H9 (cell line): ENCODE measurements at regions not wholly inside any gene's neighbourhood (a gene's known extent, or its start where the extent isn't known, plus 50 kb on each side); places are given as distances from the start of the nearest gene placed in this dataset.

ENCODE experiments used
- DNase-seq: peaks from one replicate; pipeline ENCODE4 v3.0.0-alpha.2; 2017
- H2AFZ ChIP-seq: one replicate; pipeline ENCODE4 v1.6.1; 2013; ENCODE audit warnings: mild to moderate bottlenecking, low read length, control low read depth, moderate library complexity
- H2AK5ac ChIP-seq: 2 replicates; pipeline ENCODE4 v1.6.1; 2013; ENCODE audit warnings: low read length, control low read depth, mixed read lengths; ENCODE audit not compliant: insufficient read length
- H2BK120ac ChIP-seq: one replicate; pipeline ENCODE4 v1.6.1; 2013; ENCODE audit warnings: low read depth, mild to moderate bottlenecking, low read length, control low read depth, inconsistent platforms; ENCODE audit not compliant: poor library complexity, severe bottlenecking
- H2BK12ac ChIP-seq: 2 replicates; pipeline ENCODE4 v1.6.1; 2013; ENCODE audit warnings: low read length, control low read depth, mixed read lengths, low read depth; ENCODE audit not compliant: insufficient read length
- H2BK15ac ChIP-seq: 2 replicates; pipeline ENCODE4 v1.6.1; 2013; ENCODE audit warnings: low read depth, low read length, control low read depth
- H2BK20ac ChIP-seq: one replicate; pipeline ENCODE4 v1.6.1; 2013; ENCODE audit warnings: low read depth, mild to moderate bottlenecking, low read length, control low read depth, inconsistent platforms; ENCODE audit not compliant: poor library complexity, severe bottlenecking
- H2BK5ac ChIP-seq: 2 replicates; pipeline ENCODE4 v1.6.1; 2013; ENCODE audit warnings: low read length, control low read depth, mixed read lengths; ENCODE audit not compliant: insufficient read length
- H3K14ac ChIP-seq: 2 replicates; pipeline ENCODE4 v1.6.1; 2013; ENCODE audit warnings: low read length, control low read depth; ENCODE audit not compliant: insufficient read depth
- H3K18ac ChIP-seq: 2 replicates; pipeline ENCODE4 v1.6.1; 2013; ENCODE audit warnings: low read depth, mild to moderate bottlenecking, mixed read lengths, low read length, control low read depth; ENCODE audit not compliant: insufficient read length
- H3K23ac ChIP-seq: 2 replicates; pipeline ENCODE4 v1.6.1; 2013; ENCODE audit warnings: low read length, control low read depth, mixed read lengths, low read depth; ENCODE audit not compliant: insufficient read length
- H3K23me2 ChIP-seq: 2 replicates; pipeline ENCODE4 v1.6.1; 2013; ENCODE audit warnings: low read depth, mild to moderate bottlenecking, mixed read lengths, low read length, control low read depth; ENCODE audit not compliant: insufficient read length, poor library complexity, severe bottlenecking
- H3K27ac ChIP-seq: 2 replicates; pipeline ENCODE4 v1.5.1; 2013; ENCODE audit warnings: low read length, control low read depth, mixed read lengths, low read depth; ENCODE audit not compliant: insufficient read length
- H3K27me3 ChIP-seq: 2 replicates; pipeline ENCODE4 v1.6.1; 2013; ENCODE audit warnings: low read length, control low read depth, inconsistent platforms; ENCODE audit not compliant: insufficient read depth
- H3K4ac ChIP-seq: 2 replicates; pipeline ENCODE4 v1.6.1; 2013; ENCODE audit warnings: low read depth, mild to moderate bottlenecking, control low read depth, inconsistent platforms, low read length, moderate library complexity
- H3K4me1 ChIP-seq: 2 replicates; pipeline ENCODE4 v1.6.1; 2013; ENCODE audit warnings: low read length, control low read depth, inconsistent platforms; ENCODE audit not compliant: insufficient read depth
- H3K4me2 ChIP-seq: 2 replicates; pipeline ENCODE4 v1.6.1; 2013; ENCODE audit warnings: low read length, control low read depth, mixed read lengths; ENCODE audit not compliant: insufficient read length, insufficient read depth
- H3K56ac ChIP-seq: 2 replicates; pipeline ENCODE4 v1.6.1; 2013; ENCODE audit warnings: low read depth, mild to moderate bottlenecking, mixed read lengths, low read length, control low read depth; ENCODE audit not compliant: insufficient read length
- H3K79me1 ChIP-seq: 2 replicates; pipeline ENCODE4 v1.6.1; 2013; ENCODE audit warnings: low read depth, mild to moderate bottlenecking, moderate library complexity, low read length, control low read depth, inconsistent platforms; ENCODE audit not compliant: insufficient read depth, poor library complexity, severe bottlenecking
- H3K79me2 ChIP-seq: 2 replicates; pipeline ENCODE4 v1.6.1; 2013; ENCODE audit warnings: low read length, control low read depth, inconsistent platforms; ENCODE audit not compliant: insufficient read depth
- H3K9ac ChIP-seq: 2 replicates; pipeline ENCODE4 v1.6.1; 2013; ENCODE audit warnings: low read length, control low read depth, mixed read lengths; ENCODE audit not compliant: insufficient read length; ENCODE audit errors: extremely low read depth
- H3K9me3 ChIP-seq: one replicate; pipeline ENCODE4 v1.6.1; 2013; ENCODE audit warnings: low read depth, low read length, inconsistent platforms; ENCODE audit not compliant: control insufficient read depth
- H3T11ph ChIP-seq: one replicate; pipeline ENCODE4 v1.6.1; 2013; ENCODE audit warnings: mild to moderate bottlenecking, low read length, control low read depth, inconsistent platforms
- H4K20me1 ChIP-seq: one replicate; pipeline ENCODE4 v1.6.1; 2013; ENCODE audit not compliant: control insufficient read depth, insufficient read length, insufficient read depth
- H4K5ac ChIP-seq: 2 replicates; pipeline ENCODE4 v1.6.1; 2013; ENCODE audit warnings: low read depth, mild to moderate bottlenecking, mixed read lengths, low read length, control low read depth; ENCODE audit not compliant: insufficient read length
- H4K8ac ChIP-seq: replicated peaks from 2 replicates; pipeline ENCODE4 v1.6.1; 2013; ENCODE audit warnings: low read length, control low read depth, mixed read lengths, low read depth; ENCODE audit not compliant: insufficient read length
- H4K91ac ChIP-seq: 2 replicates; pipeline ENCODE4 v1.6.1; 2013; ENCODE audit warnings: low read depth, mild to moderate bottlenecking, moderate library complexity, mixed read lengths, low read length, control low read depth; ENCODE audit not compliant: insufficient read length
- H3K27ac Mint-ChIP-seq, 3 experiments: 2 replicates in 2 of 3; 3 replicates in 1 of 3; pipeline ENCODE4 v1.8.0; 2020 to 2021; ENCODE audit warnings: mixed read lengths in 3 of 3, mild to moderate bottlenecking in 1 of 3, moderate library complexity in 1 of 3
- H3K27me3 Mint-ChIP-seq: 2 replicates; pipeline ENCODE4 v1.8.0; 2021; ENCODE audit warnings: low read depth, mild to moderate bottlenecking, moderate library complexity, mixed read lengths
- H3K36me3 Mint-ChIP-seq, 3 experiments: 2 replicates in 2 of 3; 3 replicates in 1 of 3; pipeline ENCODE4 v1.8.0; 2020 to 2021; ENCODE audit warnings: low read depth in 3 of 3, mixed read lengths in 3 of 3; ENCODE audit not compliant: insufficient read depth in 1 of 3
- H3K4me1 Mint-ChIP-seq, 2 experiments: 2 replicates each; pipeline ENCODE4 v1.8.0; 2020; ENCODE audit warnings: mixed read lengths in 2 of 2
- H3K4me3 Mint-ChIP-seq, 2 experiments: 2 replicates in 1 of 2; 3 replicates in 1 of 2; pipeline ENCODE4 v1.8.0; 2020 to 2021; ENCODE audit warnings: mild to moderate bottlenecking in 2 of 2, mixed read lengths in 2 of 2, moderate library complexity in 1 of 2
- H3K9me3 Mint-ChIP-seq, 2 experiments: 2 replicates in 1 of 2; 3 replicates in 1 of 2; pipeline ENCODE4 v1.8.0; 2020; ENCODE audit warnings: mild to moderate bottlenecking in 2 of 2, mixed read lengths in 2 of 2, moderate library complexity in 1 of 2
- whole genome bisulfite sequencing: extraction: QIAGEN DNeasy Blood & Tissue Kit; methylation state at CpG from one replicate; pipeline ENCODE4 v1.1.7; 2013; ENCODE audit warnings: missing lambda C conversion rate, low lambda C conversion rate, mixed read lengths; ENCODE audit not compliant: insufficient read length; ENCODE audit errors: extremely low coverage; 5-methylcytosine and 5-hydroxymethylcytosine counted together
- TF ChIP-seq, protein P1 (sequence below): fragments of 200-600 bp; sonication (generic); conservative IDR thresholded peaks from 3 replicates; pipeline ENCODE4 v1.8.0; 2021; ENCODE audit warnings: antibody characterized with exemption, mild to moderate bottlenecking

GRCh38 chr3:182486463-182486862 is 306.8 kb upstream of the ATP11B start:
- Histone ChIP-seq H3K27ac (no peak overlapping the region), H4K20me1 (no peaks in the 10 kb centered on the region), H2BK20ac (no peak overlapping the region), H3K23me2 (no peaks in the 10 kb centered on the region), H3K56ac (no peak overlapping the region), H2BK5ac (no peak overlapping the region), H2BK120ac (no peak overlapping the region), H3K14ac (no peak overlapping the region), H3K9ac (no peak overlapping the region), H3K23ac (no peak overlapping the region), H2AFZ (no peak overlapping the region), H3K9me3 (no peaks in the 10 kb centered on the region), H3K4ac (no peak overlapping the region), H4K5ac (no peak overlapping the region), H2BK12ac (no peak overlapping the region), H2BK15ac (no peak overlapping the region), H4K8ac (no peak overlapping the region), H3T11ph (no peak overlapping the region), H4K91ac (no peak overlapping the region), H3K4me2 (no peak overlapping the region), H3K18ac (no peak overlapping the region), H3K27me3 (no peaks in the 10 kb centered on the region), H3K4me1 (no peaks in the 10 kb centered on the region), H3K79me1 (no peaks in the 10 kb centered on the region), H2AK5ac (no peak overlapping the region), H3K79me2 (no peaks in the 10 kb centered on the region)
- no peak overlapping the region for H3K4me3 Mint-ChIP-seq
- no CpG with 5 or more reads among the region's 4 CpGs for WGBS
- TF ChIP-seq, protein P1, sequence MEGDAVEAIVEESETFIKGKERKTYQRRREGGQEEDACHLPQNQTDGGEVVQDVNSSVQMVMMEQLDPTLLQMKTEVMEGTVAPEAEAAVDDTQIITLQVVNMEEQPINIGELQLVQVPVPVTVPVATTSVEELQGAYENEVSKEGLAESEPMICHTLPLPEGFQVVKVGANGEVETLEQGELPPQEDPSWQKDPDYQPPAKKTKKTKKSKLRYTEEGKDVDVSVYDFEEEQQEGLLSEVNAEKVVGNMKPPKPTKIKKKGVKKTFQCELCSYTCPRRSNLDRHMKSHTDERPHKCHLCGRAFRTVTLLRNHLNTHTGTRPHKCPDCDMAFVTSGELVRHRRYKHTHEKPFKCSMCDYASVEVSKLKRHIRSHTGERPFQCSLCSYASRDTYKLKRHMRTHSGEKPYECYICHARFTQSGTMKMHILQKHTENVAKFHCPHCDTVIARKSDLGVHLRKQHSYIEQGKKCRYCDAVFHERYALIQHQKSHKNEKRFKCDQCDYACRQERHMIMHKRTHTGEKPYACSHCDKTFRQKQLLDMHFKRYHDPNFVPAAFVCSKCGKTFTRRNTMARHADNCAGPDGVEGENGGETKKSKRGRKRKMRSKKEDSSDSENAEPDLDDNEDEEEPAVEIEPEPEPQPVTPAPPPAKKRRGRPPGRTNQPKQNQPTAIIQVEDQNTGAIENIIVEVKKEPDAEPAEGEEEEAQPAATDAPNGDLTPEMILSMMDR = no peak
- DNase-seq = no peak
- no peak overlapping the region for H3K27ac Mint-ChIP-seq
- H3K36me3 Mint-ChIP-seq = no peaks in the 10 kb centered on the region
- H3K9me3 Mint-ChIP-seq = no peaks in the 10 kb centered on the region
- H3K4me1 Mint-ChIP-seq = peaks cover 10 to 22% of the 10 kb centered on the region in 2 experiments
- no peaks in the 10 kb centered on the region for H3K27me3 Mint-ChIP-seq
